Calu3 (cell line): ENCODE measurements at regions not wholly inside any gene's neighbourhood (a gene's known extent, or its start where the extent isn't known, plus 50 kb on each side); places are given as distances from the start of the nearest gene placed in this dataset.

Experiments
- BruUV-seq: library from RNA; stranded (reverse); fragments of 400-500 nt; replicated peaks from 2 replicates; lab custom pipeline; 2021; lab: Mats Ljungman, UMichigan
- CTCF ChIA-PET: fragments of 300-600 bp; sonication (Branson Sonifier 250); formaldehyde crosslinking; loops from one replicate; lab custom pipeline; 2022; ENCODE audit warnings: antibody characterized with exemption; lab: Charles Lee
- DNase-seq: peaks from one replicate; pipeline ENCODE4 v3.0.0; 2022
- H3K27ac Mint-ChIP-seq: one replicate; pipeline ENCODE4 v1.8.0; 2022; ENCODE audit warnings: mixed read lengths; ENCODE audit not compliant: unreplicated experiment
- H3K27me3 Mint-ChIP-seq: one replicate; pipeline ENCODE4 v1.8.0; 2022; ENCODE audit warnings: mixed read lengths; ENCODE audit not compliant: unreplicated experiment
- H3K36me3 Mint-ChIP-seq: one replicate; pipeline ENCODE4 v1.8.0; 2022; ENCODE audit warnings: mild to moderate bottlenecking, moderate library complexity, mixed read lengths; ENCODE audit not compliant: insufficient read depth, unreplicated experiment
- H3K4me1 Mint-ChIP-seq: one replicate; pipeline ENCODE4 v1.8.0; 2022; ENCODE audit warnings: mild to moderate bottlenecking, low read depth, mixed read lengths; ENCODE audit not compliant: unreplicated experiment
- H3K4me3 Mint-ChIP-seq: one replicate; pipeline ENCODE4 v1.8.0; 2022; ENCODE audit warnings: mild to moderate bottlenecking, low read depth, moderate library complexity, mixed read lengths; ENCODE audit not compliant: unreplicated experiment
- H3K9me3 Mint-ChIP-seq: one replicate; pipeline ENCODE4 v1.8.0; 2022; ENCODE audit warnings: low read depth, mixed read lengths; ENCODE audit not compliant: unreplicated experiment
- CTCF ChIP-seq: fragments of 200-600 bp; IDR thresholded peaks from one replicate; pipeline ENCODE4 v1.8.0; 2022; ENCODE audit warnings: antibody characterized with exemption; ENCODE audit not compliant: unreplicated experiment
- intact Hi-C: fragments of 100-400 bp; cut with micrococcal nuclease; formaldehyde crosslinking; loops from one replicate; pipeline ENCODE4 v1.10.0; 2022; ENCODE audit not compliant: unreplicated experiment

GRCh38 chr12:47578836-47579235 lies 127.0 kb downstream of the RPAP3 start:
- CTCF ChIA-PET, result no interaction called here
- Mint-ChIP-seq H3K27ac (no peak overlapping the region), H3K9me3 (no peaks in the 10 kb centered on the region), H3K4me3 (no peak overlapping the region), H3K27me3 (no peaks in the 10 kb centered on the region), H3K36me3 (no peaks in the 10 kb centered on the region), H3K4me1 (no peaks in the 10 kb centered on the region)
- BruUV-seq, result no TSS peak
- intact Hi-C loops, result no loop called here
- no peak for TF ChIP-seq CTCF
- DNase-seq, result no peak

DNA sequence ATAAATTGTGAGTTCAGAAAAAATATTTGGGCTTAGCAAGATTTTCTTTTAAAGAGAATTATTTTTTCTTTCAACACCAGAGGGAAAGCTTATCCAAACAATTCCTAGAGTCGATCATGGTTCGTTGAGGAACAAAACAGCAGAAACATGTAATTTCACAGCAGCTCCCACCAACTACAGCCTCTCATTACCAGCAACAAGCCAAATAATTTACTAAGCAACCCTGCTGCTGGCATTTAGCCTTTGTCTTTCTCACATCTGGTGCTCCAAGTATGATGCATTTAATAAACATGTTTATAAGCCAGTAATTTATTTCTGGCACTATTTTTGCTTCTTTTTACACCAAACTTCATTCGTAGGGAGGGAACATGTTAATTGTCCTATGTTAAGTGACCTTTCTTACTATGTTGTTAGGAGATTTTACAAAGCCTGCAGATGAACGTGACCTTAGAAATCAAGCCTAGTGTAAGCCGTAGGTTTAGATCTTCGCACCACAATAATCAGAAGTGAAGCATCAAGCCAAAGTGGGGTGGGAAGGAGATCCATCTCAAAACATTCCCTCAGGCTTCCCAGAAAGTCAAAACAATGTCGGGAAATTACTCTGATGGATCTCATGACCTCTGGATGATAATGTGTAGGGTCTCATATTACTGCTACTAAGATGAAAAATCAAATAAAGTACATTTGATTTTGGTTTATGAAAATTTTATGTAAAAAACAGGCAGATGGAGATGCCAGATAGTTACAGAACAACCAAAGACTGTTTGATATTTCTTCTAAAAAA lies 128.4 kb downstream of the RPAP3 start:
- H3K4me3 Mint-ChIP-seq, result no peak overlapping the region
- CTCF ChIA-PET, result no interaction called here
- TF ChIP-seq CTCF, result no peak
- no peaks in the 10 kb centered on the region for H3K36me3 Mint-ChIP-seq
- H3K27me3 Mint-ChIP-seq, result no peaks in the 10 kb centered on the region
- H3K9me3 Mint-ChIP-seq, result no peaks in the 10 kb centered on the region
- no TSS peak for BruUV-seq
- H3K4me1 Mint-ChIP-seq, result no peaks in the 10 kb centered on the region
- intact Hi-C loops, result no loop called here
- H3K27ac Mint-ChIP-seq, result no peak overlapping the region
- no peak for DNase-seq

DNA sequence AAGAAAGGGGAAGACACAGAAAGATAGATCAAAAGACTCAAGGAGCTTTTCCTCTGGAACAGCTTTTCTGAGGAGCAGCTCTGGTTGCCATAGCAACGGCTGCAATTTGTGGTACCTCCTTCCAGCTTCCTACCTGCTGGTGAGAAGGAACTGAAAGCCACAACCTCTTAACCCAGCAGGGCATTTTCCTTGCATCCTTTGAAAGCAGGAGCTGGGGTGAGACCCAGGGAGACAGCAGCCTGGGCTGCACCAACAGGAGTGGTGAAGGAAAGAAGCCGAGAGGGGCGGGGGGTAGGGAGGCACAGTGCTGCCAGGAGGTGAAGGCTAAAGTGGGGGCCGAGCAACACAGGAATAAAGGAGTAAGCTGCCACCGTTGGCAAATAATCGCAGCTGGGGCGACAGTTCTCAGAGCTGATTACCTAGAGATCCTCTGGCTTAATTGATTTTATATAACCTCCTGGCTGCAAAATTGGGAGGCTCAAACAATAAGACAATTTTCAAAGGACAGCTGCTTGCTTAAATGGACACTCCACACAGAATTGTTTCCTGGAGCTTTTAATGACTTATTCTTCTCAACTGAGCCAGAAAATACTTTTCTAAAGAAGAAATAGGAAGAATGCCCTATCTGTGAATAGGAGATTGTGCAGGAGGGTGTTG lies 129.4 kb downstream of the RPAP3 start:
- no peak overlapping the region for H3K4me3 Mint-ChIP-seq
- H3K36me3 Mint-ChIP-seq, result no peaks in the 10 kb centered on the region

More for the DNA sequence above, 129.4 kb downstream of the RPAP3 start:
- intact Hi-C loops, result no loop called here
- no peak for DNase-seq
- no peak for TF ChIP-seq CTCF
- BruUV-seq, result no TSS peak
- Mint-ChIP-seq H3K27ac (no peak overlapping the region), H3K27me3 (no peaks in the 10 kb centered on the region), H3K9me3 (no peaks in the 10 kb centered on the region), H3K4me1 (no peaks in the 10 kb centered on the region)
- CTCF ChIA-PET, result no interaction called here
